Glutamatergic neuron (in vitro differentiated cells): ENCODE measurements at regions not wholly inside any gene's neighbourhood (a gene's known extent, or its start where the extent isn't known, plus 50 kb on each side); places are given as distances from the start of the nearest gene placed in this dataset.

ENCODE experiments used
- DNase-seq: peaks from one replicate; pipeline ENCODE4 v3.0.0; 2022
- H3K27ac Mint-ChIP-seq: one replicate; pipeline ENCODE4 v1.8.0; 2020; ENCODE audit warnings: mild to moderate bottlenecking, mixed read lengths, inconsistent platforms; ENCODE audit not compliant: unreplicated experiment
- H3K27me3 Mint-ChIP-seq: one replicate; pipeline ENCODE4 v1.8.0; 2020; ENCODE audit warnings: mild to moderate bottlenecking, moderate library complexity, mixed read lengths, inconsistent platforms; ENCODE audit not compliant: unreplicated experiment
- H3K36me3 Mint-ChIP-seq: one replicate; pipeline ENCODE4 v1.8.0; 2020; ENCODE audit warnings: mild to moderate bottlenecking, mixed read lengths, inconsistent platforms; ENCODE audit not compliant: unreplicated experiment
- H3K4me1 Mint-ChIP-seq: one replicate; pipeline ENCODE4 v1.8.0; 2020; ENCODE audit warnings: mild to moderate bottlenecking, low read depth, mixed read lengths, inconsistent platforms; ENCODE audit not compliant: unreplicated experiment
- H3K4me3 Mint-ChIP-seq: one replicate; pipeline ENCODE4 v1.8.0; 2020; ENCODE audit warnings: mild to moderate bottlenecking, mixed read lengths, inconsistent platforms; ENCODE audit not compliant: unreplicated experiment
- H3K9me3 Mint-ChIP-seq: one replicate; pipeline ENCODE4 v1.8.0; 2020; ENCODE audit warnings: mild to moderate bottlenecking, moderate library complexity, mixed read lengths, inconsistent platforms; ENCODE audit not compliant: unreplicated experiment
- TF ChIP-seq, protein P1 (sequence below): fragments of 200-600 bp; sonication (generic); IDR thresholded peaks from one replicate; pipeline ENCODE4 v1.5.0; 2021; ENCODE audit not compliant: partially characterized antibody, unreplicated experiment

DNA sequence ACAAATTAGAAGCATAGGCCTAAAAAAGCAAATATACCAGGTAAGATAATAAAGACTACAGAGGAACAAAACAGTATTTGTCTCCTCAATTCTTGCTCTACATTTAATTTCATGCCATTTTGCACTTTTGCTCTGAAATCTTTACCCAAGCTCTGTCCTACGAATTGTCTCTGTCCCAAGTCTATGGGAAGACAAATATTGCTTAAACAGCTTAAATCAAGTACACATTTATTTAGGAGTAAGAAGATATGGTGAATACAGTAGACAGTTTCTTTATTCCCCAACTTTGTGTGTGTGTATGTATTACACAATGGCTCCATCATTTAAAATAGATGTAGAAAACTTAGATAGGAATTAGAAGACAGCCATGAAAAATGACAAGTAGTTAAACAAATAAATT lies 163.5 kb upstream of the POU5F2 start:
- no peaks in the 10 kb centered on the region for H3K27me3 Mint-ChIP-seq
- H3K4me3 Mint-ChIP-seq = no peak overlapping the region
- no peak for DNase-seq
- H3K27ac Mint-ChIP-seq = no peak overlapping the region
- TF ChIP-seq, protein P1, sequence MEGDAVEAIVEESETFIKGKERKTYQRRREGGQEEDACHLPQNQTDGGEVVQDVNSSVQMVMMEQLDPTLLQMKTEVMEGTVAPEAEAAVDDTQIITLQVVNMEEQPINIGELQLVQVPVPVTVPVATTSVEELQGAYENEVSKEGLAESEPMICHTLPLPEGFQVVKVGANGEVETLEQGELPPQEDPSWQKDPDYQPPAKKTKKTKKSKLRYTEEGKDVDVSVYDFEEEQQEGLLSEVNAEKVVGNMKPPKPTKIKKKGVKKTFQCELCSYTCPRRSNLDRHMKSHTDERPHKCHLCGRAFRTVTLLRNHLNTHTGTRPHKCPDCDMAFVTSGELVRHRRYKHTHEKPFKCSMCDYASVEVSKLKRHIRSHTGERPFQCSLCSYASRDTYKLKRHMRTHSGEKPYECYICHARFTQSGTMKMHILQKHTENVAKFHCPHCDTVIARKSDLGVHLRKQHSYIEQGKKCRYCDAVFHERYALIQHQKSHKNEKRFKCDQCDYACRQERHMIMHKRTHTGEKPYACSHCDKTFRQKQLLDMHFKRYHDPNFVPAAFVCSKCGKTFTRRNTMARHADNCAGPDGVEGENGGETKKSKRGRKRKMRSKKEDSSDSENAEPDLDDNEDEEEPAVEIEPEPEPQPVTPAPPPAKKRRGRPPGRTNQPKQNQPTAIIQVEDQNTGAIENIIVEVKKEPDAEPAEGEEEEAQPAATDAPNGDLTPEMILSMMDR = no peak
- no peaks in the 10 kb centered on the region for H3K36me3 Mint-ChIP-seq
- no peaks in the 10 kb centered on the region for H3K9me3 Mint-ChIP-seq
- H3K4me1 Mint-ChIP-seq = no peaks in the 10 kb centered on the region

DNA sequence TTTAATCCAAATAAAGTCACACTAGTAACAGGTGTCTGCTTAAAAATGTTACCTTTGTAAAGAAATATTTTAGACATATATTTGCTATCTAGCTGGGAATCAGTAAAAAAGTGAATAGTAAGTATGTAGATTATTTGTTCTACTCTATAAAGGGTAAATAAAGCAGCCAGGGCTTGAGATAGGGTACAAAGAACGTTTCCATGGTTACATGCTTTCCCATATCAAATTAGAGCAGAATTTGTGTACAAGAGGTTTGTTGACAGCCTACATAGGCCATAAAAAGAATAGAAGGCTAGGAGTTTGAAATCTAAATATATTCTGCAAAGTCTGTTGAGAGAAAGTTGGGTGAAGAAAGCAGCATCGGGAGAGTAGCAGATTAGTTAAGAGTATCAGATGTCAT lies 160.9 kb upstream of the POU5F2 start:
- Mint-ChIP-seq H3K36me3 (no peaks in the 10 kb centered on the region), H3K4me1 (no peaks in the 10 kb centered on the region), H3K4me3 (no peak overlapping the region), H3K9me3 (peaks cover 2% of the 10 kb centered on the region), H3K27me3 (no peaks in the 10 kb centered on the region), H3K27ac (no peak overlapping the region)
- DNase-seq = no peak
- TF ChIP-seq, protein P1 = no peak

DNA sequence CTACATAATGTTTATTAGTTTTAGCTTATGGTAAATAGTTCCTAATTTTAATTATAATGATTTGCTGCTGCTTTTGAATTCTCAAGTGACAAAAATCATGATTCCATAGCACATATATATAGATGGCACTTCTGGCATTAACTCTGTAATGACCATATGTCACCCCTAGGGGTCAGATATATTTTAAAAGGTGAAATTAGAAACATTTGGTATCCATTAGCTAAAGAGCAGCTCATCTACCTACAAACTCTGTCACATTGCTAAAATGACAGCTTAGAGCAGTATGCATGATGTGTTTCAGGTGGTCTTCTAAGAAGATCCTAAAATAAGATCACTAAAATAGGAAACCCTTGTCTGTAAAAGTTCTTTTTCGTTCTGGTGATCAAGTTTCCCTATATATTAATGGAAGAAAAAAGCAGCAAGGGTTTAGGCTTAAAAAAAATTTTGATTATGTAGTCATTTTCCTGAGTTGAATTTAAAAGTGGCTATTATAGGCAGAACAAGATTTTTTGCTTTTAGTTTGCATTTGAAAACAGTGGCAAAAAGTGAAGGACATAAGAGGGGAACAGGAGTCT lies 157.7 kb upstream of the POU5F2 start:
- no peaks in the 10 kb centered on the region for H3K27me3 Mint-ChIP-seq
- no peak overlapping the region for H3K4me3 Mint-ChIP-seq
- no peak for DNase-seq
- H3K36me3 Mint-ChIP-seq = no peaks in the 10 kb centered on the region
- no peak overlapping the region for H3K27ac Mint-ChIP-seq
- peaks cover 2% of the 10 kb centered on the region for H3K9me3 Mint-ChIP-seq
- TF ChIP-seq, protein P1 = peak; percentile 75
- H3K4me1 Mint-ChIP-seq = no peaks in the 10 kb centered on the region

DNA sequence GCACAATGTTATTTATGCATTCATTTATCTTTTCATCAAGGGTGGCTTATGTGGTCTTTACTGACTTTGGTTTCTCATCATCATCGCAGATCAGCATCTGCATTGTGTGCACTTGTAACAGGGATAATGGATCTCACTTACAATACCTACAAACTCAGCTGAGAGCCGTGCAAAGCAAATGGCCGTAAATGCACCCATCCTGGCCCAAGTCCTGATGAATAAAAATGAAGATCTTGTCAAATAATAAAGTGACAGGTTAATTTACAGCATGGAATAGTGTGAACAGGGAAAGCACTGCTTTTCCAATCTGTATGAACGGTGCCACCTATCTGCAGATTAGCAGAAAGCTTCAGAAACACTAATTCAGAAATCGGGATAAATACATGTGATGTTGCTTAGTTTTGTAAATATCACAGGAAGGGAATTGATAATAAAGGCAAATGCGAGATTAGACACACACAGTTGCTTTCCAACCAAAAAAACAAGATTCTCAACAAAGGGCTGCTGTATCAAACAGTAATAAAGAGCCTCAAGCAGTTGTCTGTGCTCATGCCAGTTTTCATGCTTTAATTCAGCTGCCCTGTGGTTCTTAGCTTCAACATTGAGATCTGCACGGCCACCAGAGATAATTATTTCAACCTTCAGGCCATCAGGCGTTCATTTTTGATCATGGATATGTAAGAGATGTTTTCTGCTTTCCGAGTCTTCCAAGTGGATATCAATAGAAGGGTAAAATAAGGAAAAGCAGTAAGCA lies 153.4 kb upstream of the POU5F2 start:
- Mint-ChIP-seq H3K36me3 (no peaks in the 10 kb centered on the region), H3K27ac (no peak overlapping the region), H3K9me3 (peaks cover 2% of the 10 kb centered on the region), H3K4me3 (no peak overlapping the region), H3K27me3 (no peaks in the 10 kb centered on the region), H3K4me1 (peaks cover 5% of the 10 kb centered on the region)
- TF ChIP-seq, protein P1 = no peak
- no peak for DNase-seq

DNA sequence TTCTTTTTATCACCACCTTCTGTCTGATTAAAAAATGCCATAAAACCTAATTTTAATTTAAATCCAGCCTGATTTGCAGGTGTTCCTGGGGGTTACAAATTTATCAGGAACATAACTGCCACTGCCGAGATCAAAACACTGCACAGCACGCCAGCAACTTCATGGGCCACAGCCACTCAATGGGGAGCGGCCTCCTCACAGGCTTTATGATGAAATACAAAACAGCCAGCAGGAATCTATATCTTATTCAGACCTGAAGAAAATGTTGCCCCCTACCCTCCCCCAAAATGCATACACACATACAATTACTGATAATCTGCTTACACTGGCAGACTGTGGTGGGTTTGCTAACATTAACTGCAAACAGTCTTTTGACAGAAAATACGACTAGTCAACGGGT lies 151.7 kb upstream of the POU5F2 start:
- Mint-ChIP-seq H3K4me1 (peaks cover 5% of the 10 kb centered on the region), H3K36me3 (no peaks in the 10 kb centered on the region), H3K4me3 (no peak overlapping the region), H3K27ac (no peak overlapping the region), H3K27me3 (no peaks in the 10 kb centered on the region), H3K9me3 (no peaks in the 10 kb centered on the region)
- TF ChIP-seq, protein P1 = no peak
- DNase-seq = no peak
